PC-9 (cell line): ENCODE measurements at regions not wholly inside any gene's neighbourhood (a gene's known extent, or its start where the extent isn't known, plus 50 kb on each side); places are given as distances from the start of the nearest gene placed in this dataset.

Source experiments
- BruUV-seq: library from RNA; stranded (reverse); fragments of 400-500 nt; replicated peaks from 2 replicates; lab custom pipeline; 2021; lab: Mats Ljungman, UMichigan
- CTCF ChIA-PET: fragments of 300-600 bp; sonication (Branson Sonifier 250); formaldehyde crosslinking; loops from one replicate; lab custom pipeline; 2022; ENCODE audit warnings: antibody characterized with exemption; lab: Charles Lee
- POLR2A ChIA-PET: fragments of 300-600 bp; sonication (Branson Sonifier 250); formaldehyde crosslinking; loops from one replicate; lab custom pipeline; 2022; ENCODE audit warnings: antibody characterized with exemption; ENCODE audit not compliant: unreplicated experiment; lab: Charles Lee
- DNase-seq, 2 experiments: peaks; one replicate each; pipeline versions ENCODE4 v3.0.0 to v3.0.0-alpha.2; 2015 to 2022; ENCODE audit warnings: mixed read lengths in 1 of 2
- H2AFZ ChIP-seq: fragments of 200-600 bp; sonication (generic); 2 replicates; pipeline ENCODE4 v1.8.1; 2017; ENCODE audit warnings: antibody characterized with exemption
- H3F3A ChIP-seq: fragments of 200-600 bp; sonication (generic); 2 replicates; pipeline ENCODE4 v1.8.1; 2017; ENCODE audit warnings: antibody characterized with exemption, mild to moderate bottlenecking, low read depth; ENCODE audit not compliant: insufficient read depth
- H3K27ac ChIP-seq: fragments of 200-600 bp; sonication (generic); 2 replicates; pipeline ENCODE4 v1.6.1; 2016; ENCODE audit warnings: mixed run types
- H3K27me3 ChIP-seq: fragments of 200-600 bp; sonication (generic); 2 replicates; pipeline ENCODE4 v1.6.1; 2016; ENCODE audit warnings: low read depth, mixed run types; ENCODE audit not compliant: insufficient read depth
- H3K36me3 ChIP-seq: fragments of 200-600 bp; sonication (generic); 2 replicates; pipeline ENCODE4 v1.6.1; 2016; ENCODE audit warnings: low read depth, mixed run types
- H3K4me1 ChIP-seq: fragments of 200-600 bp; sonication (generic); replicated peaks from 2 replicates; pipeline ENCODE4 v1.6.1; 2016; ENCODE audit warnings: mixed run types; ENCODE audit not compliant: insufficient read depth
- H3K4me2 ChIP-seq: fragments of 200-600 bp; sonication (generic); 2 replicates; pipeline ENCODE4 v1.6.1; 2017; ENCODE audit warnings: mixed run types
- H3K4me3 ChIP-seq: fragments of 200-600 bp; sonication (generic); 2 replicates; pipeline ENCODE4 v1.6.1; 2016; ENCODE audit warnings: mixed run types
- H3K79me2 ChIP-seq: fragments of 200-600 bp; sonication (generic); 2 replicates; pipeline ENCODE4 v1.6.1; 2017; ENCODE audit warnings: low read depth, mixed run types
- H3K9me2 ChIP-seq: fragments of 200-600 bp; sonication (generic); 2 replicates; pipeline ENCODE4 v1.8.1; 2017; ENCODE audit warnings: mild to moderate bottlenecking; ENCODE audit not compliant: insufficient read depth
- H3K9me3 ChIP-seq: fragments of 200-600 bp; sonication (generic); 2 replicates; pipeline ENCODE4 v1.8.1; 2016; ENCODE audit warnings: low read depth; ENCODE audit not compliant: insufficient read depth
- H4K20me1 ChIP-seq: fragments of 200-600 bp; sonication (generic); 2 replicates; pipeline ENCODE4 v1.8.1; 2017; ENCODE audit not compliant: insufficient read depth
- CTCF ChIP-seq: fragments of 200-600 bp; sonication (generic); conservative IDR thresholded peaks from 2 replicates; pipeline ENCODE4 v1.6.1; 2017; ENCODE audit warnings: mixed run types, antibody characterized with exemption, mild to moderate bottlenecking, moderate library complexity
- EZH2 ChIP-seq: fragments of 200-600 bp; sonication (generic); IDR thresholded peaks from 2 replicates; pipeline ENCODE4 v1.8.0; 2017; ENCODE audit warnings: antibody characterized with exemption, low read depth
- intact Hi-C: fragments of 100-400 bp; cut with micrococcal nuclease; formaldehyde crosslinking; loops from one replicate; pipeline ENCODE4 v1.10.0; 2022; ENCODE audit not compliant: unreplicated experiment

- CTCF ChIA-PET: no interaction called here
- no peaks in the 10 kb centered on the region for H3K79me2 ChIP-seq
Observed at GRCh38 chr4:138410266-138410665, 168.1 kb upstream of the SLC7A11 start.

GRCh38 chr4:138409670-138410069 is 167.5 kb upstream of the SLC7A11 start:
- Histone ChIP-seq H3K4me3 (no peak overlapping the region), H3F3A (peaks cover 8% of the 10 kb centered on the region; the same call in 1 of the 2 replicates), H3K9me2 (no peaks in the 10 kb centered on the region), H3K79me2 (no peaks in the 10 kb centered on the region), H3K4me1 (peaks cover 20% of the 10 kb centered on the region), H3K27me3 (no peaks in the 10 kb centered on the region), H3K4me2 (no peak overlapping the region), H2AFZ (no peak overlapping the region), H4K20me1 (no peaks in the 10 kb centered on the region), H3K36me3 (no peaks in the 10 kb centered on the region), H3K27ac (no peak overlapping the region), H3K9me3 (no peaks in the 10 kb centered on the region)
- ChIA-PET POLR2A (no interaction called here), CTCF (no interaction called here)
- no peak for DNase-seq
- TF ChIP-seq EZH2 (no peak), CTCF (no peak)
- BruUV-seq: no TSS peak
- intact Hi-C loops: no loop called here

More at GRCh38 chr4:138410266-138410665, 168.1 kb upstream of the SLC7A11 start:
- peaks cover 15% of the 10 kb centered on the region for H3K4me1 ChIP-seq
- peaks cover 8% of the 10 kb centered on the region; the same call in 1 of the 2 replicates for H3F3A ChIP-seq
- no peak for DNase-seq
- H3K9me2 ChIP-seq: no peaks in the 10 kb centered on the region
- BruUV-seq: no TSS peak
- H3K4me3 ChIP-seq: no peak overlapping the region
- H3K4me2 ChIP-seq: no peak overlapping the region
- H2AFZ ChIP-seq: no peak overlapping the region
- H3K36me3 ChIP-seq: no peaks in the 10 kb centered on the region
- H3K27ac ChIP-seq: no peak overlapping the region
- no peaks in the 10 kb centered on the region for H3K9me3 ChIP-seq
- no peaks in the 10 kb centered on the region for H3K27me3 ChIP-seq
- TF ChIP-seq CTCF (no peak), EZH2 (no peak)
- intact Hi-C loops: no loop called here
- H4K20me1 ChIP-seq: no peaks in the 10 kb centered on the region
- POLR2A ChIA-PET: no interaction called here

GRCh38 chr4:138408758-138409157 is 166.6 kb upstream of the SLC7A11 start:
- H2AFZ ChIP-seq: no peak overlapping the region
- H3K9me3 ChIP-seq: no peaks in the 10 kb centered on the region
- CTCF ChIA-PET: no interaction called here
- POLR2A ChIA-PET: no interaction called here
- TF ChIP-seq EZH2: no peak
- no peak for TF ChIP-seq CTCF
- no peak for DNase-seq
- H3K36me3 ChIP-seq: no peaks in the 10 kb centered on the region
- no peak overlapping the region for H3K4me3 ChIP-seq
- no peak overlapping the region for H3K4me2 ChIP-seq
- peaks cover 20% of the 10 kb centered on the region for H3K4me1 ChIP-seq
- no peaks in the 10 kb centered on the region for H3K27me3 ChIP-seq
- H3K79me2 ChIP-seq: no peaks in the 10 kb centered on the region
- H3K9me2 ChIP-seq: no peaks in the 10 kb centered on the region
- peaks cover 8% of the 10 kb centered on the region; the same call in 1 of the 2 replicates for H3F3A ChIP-seq
- intact Hi-C loops: no loop called here
- no TSS peak for BruUV-seq
- H3K27ac ChIP-seq: no peak overlapping the region
- no peaks in the 10 kb centered on the region for H4K20me1 ChIP-seq
